Gastrocnemius medialis (tissue), 4 donors: ENCODE measurements at regions not wholly inside any gene's neighbourhood (a gene's known extent, or its start where the extent isn't known, plus 50 kb on each side); places are given as distances from the start of the nearest gene placed in this dataset.

Source experiments
- POLR2A ChIP-seq, 2 donors: fragments of 450-650 bp; IDR thresholded peaks; one replicate each; pipeline ENCODE4 v1.6.1; 2017; ENCODE audit warnings: antibody characterized with exemption in 2 of 2, mild to moderate bottlenecking in 2 of 2, moderate library complexity in 2 of 2
- TF ChIP-seq, protein P1 (sequence below), 5 experiments: fragments of 450-650 bp in 3 of 5; fragments of 200-600 bp in 2 of 5; sonication (generic) in 2 of 5; IDR thresholded peaks in 4 of 5; conservative IDR thresholded peaks in 1 of 5; 1 replicate in 4 of 5; 2 replicates in 1 of 5; pipeline ENCODE4 v1.5.1; 2016 to 2019; ENCODE audit warnings: antibody characterized with exemption in 5 of 5, mild to moderate bottlenecking in 3 of 5, moderate library complexity in 3 of 5

DNA sequence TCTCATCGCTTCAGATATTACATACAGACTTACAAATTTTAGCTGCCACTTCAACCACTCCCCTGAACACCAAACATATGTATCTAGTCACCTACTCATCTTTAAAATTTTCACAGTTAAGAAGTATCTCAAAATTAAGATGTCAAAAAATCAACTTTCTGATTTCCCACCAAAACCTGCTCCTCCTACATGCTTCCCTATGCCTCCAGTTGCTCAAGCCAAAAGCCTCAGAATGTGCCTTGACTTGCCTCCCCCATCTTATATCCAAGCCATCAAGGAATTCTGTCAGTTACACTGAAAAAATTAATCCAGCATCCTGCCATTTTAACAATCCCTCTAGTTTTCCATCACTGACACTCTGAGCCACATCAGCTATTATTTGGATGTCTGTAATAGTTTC is 85.0 kb downstream of the SPRY2 start:
- TF ChIP-seq POLR2A (IDR thresholded peaks at IDR 0.05), result no peak
- TF ChIP-seq, protein P1, sequence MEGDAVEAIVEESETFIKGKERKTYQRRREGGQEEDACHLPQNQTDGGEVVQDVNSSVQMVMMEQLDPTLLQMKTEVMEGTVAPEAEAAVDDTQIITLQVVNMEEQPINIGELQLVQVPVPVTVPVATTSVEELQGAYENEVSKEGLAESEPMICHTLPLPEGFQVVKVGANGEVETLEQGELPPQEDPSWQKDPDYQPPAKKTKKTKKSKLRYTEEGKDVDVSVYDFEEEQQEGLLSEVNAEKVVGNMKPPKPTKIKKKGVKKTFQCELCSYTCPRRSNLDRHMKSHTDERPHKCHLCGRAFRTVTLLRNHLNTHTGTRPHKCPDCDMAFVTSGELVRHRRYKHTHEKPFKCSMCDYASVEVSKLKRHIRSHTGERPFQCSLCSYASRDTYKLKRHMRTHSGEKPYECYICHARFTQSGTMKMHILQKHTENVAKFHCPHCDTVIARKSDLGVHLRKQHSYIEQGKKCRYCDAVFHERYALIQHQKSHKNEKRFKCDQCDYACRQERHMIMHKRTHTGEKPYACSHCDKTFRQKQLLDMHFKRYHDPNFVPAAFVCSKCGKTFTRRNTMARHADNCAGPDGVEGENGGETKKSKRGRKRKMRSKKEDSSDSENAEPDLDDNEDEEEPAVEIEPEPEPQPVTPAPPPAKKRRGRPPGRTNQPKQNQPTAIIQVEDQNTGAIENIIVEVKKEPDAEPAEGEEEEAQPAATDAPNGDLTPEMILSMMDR (IDR thresholded peaks at IDR 0.05 in 4 of 5, conservative IDR thresholded peaks at IDR 0.05 in 1 of 5), result no peak
